G401 (cell line): ENCODE measurements at regions not wholly inside any gene's neighbourhood (a gene's known extent, or its start where the extent isn't known, plus 50 kb on each side); places are given as distances from the start of the nearest gene placed in this dataset.

ENCODE experiments used
- DNase-seq: peaks from one replicate; pipeline ENCODE4 v3.0.0-alpha.2; 2015; ENCODE audit warnings: low spot score
- in situ Hi-C: cut with HindIII; loops from 2 replicates; pipeline ENCODE4 v1.10.0; 2016; ENCODE audit warnings: low sequenced_read_pairs, mixed read lengths

DNA sequence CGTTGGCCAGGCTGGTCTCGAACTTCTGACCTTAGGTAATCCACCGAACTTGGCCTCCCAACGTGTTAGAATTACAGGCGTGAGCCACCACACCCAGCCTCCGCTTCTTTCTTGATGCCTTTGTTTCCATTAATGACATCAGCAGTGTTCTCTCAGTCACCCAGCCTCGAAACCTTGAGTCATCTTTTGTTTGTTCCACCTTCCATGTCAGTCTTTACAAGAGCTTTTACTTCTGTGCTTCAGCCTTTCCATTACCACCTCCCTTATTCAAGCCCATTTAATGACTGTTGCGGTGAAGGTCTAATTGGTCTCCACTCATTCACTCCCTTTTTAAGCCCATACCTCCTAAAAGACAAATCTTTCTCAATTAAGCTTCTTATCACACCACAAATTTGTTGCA, 146.6 kb upstream of the ADGRL2 start:
- in situ Hi-C loops = no loop called here

DNA sequence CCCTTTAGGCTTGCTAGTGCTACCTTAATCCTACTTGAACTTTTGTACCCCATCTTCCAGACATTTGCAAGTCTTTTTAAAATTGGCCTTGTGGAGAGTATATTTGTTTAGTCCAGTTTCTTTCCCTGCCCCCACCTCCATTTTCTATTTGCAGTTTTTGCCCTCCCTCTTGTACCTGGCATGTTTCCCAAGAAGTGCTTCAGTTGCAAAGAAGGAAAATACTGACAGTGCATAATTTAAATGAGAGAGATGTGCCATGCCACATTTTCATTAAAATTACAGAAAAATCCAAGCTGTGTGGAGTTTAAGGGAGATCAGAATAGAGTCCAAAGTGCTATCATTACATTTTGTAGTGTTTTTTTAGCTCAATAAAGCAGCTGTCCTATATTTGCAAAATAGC, 150.0 kb upstream of the ADGRL2 start:
- peak; percentile 5 for DNase-seq
- in situ Hi-C loops = no loop called here

More for the DNA sequence above, 146.6 kb upstream of the ADGRL2 start:
- DNase-seq = no peak

DNA sequence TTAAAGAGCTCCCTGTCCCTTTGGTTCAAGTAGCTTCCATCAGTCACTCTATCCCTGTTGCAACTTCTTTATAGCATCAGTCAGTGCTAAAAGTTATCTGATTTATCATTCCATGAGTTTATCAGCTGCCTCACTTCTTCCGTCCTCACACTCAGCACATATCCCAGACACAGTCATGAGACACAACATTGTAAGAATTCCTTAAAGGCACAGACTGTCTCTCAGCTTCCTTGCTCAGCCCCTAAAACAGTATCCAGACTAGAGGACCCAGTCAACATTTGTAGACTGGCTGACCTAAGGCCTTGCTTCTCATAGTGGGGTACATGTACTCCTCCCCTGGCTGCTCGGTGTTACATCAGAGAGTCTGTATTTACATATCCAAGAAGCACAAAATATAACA, 164.9 kb upstream of the ADGRL2 start:
- no peak for DNase-seq
- in situ Hi-C loops = no loop called here

DNA sequence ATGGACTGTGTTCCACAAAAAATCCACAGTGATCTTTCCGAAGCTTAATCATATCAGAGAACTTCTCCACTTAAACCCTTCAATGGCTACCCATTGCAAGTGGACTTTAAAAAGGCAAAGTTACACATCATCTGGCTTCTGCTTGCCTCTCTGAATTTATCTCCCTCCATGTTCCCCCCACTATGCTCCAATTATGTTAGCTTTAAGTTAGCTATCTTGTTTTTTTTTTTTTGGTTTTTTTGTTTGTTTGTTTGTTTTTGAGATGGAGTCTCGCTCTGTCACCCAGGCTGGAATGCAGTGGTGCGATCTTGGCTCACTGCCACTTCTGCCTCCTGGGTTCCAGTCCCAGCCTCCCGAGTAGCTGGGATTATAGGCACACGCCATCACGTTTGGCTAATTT, 166.4 kb upstream of the ADGRL2 start:
- in situ Hi-C loops = no loop called here
- no peak for DNase-seq

DNA sequence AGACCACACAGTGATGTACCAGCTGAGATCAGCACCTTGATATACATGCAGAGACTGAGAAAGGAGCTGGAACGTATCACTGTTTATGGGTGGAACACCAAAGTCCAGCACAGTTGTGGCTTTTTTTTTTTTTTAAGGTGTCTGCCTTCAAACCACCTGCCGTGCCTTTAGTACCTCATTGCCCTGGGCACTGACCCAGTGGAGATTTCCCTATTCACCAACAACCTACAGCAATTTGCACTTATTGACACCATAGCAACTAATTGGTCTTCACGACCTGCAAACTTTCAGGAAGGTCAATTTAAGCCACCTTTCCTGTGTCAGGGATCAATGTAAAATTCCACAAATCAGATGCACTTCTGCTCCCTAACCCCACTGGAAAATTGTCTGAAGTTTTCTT, 181.6 kb upstream of the ADGRL2 start:
- no peak for DNase-seq
- in situ Hi-C loops = no loop called here

DNA sequence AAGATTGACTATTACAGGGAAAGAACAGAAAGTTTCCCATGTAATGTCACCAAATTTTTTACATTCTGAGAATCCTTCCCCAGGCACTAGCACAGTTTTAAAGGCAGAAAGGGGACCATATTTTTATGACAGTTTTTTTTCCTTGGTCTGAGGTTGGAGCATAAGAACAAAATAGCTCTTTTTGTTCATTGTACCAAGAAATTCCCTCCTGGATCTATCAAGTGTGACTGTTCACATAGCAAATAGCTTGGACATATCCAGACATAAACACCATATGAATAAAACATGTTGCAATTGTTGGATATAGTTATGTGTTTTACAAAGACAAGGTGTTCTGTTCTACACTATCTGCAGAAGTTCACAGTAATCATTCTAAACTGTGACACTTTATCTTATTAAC, 182.4 kb upstream of the ADGRL2 start:
- no peak for DNase-seq

DNA sequence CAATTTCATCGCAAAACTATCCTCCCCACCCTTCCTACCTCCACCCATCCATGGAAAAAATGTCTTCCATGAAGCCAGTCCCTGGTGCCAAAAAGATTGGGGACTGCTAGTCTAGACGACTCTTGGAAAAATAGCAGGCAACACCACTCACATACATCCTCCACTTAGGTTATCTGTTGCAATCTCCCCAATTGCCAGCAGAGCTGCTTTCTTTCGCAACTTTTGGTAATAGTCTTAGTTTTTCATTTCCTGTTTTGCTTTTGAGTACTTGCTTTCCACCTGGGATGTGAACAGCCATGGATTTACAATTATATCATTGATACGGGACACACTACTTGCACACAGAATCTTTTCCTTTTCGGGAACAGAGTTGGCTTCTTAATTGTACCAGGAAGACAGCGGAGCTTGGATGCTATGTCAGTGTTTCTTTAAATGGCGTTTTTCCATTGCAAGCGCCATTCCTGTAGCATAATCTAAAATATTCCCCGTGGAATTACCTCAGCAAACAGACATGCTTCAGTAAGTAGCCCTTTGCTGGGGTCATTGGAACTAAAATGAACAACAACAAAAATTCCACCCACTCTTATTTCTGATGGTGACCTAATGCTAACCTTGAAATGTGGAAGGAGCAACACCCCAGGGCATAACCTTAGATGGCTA, 183.3 kb upstream of the ADGRL2 start:
- no peak for DNase-seq
- in situ Hi-C loops = no loop called here

More for the DNA sequence above, 182.4 kb upstream of the ADGRL2 start:
- in situ Hi-C loops = no loop called here

DNA sequence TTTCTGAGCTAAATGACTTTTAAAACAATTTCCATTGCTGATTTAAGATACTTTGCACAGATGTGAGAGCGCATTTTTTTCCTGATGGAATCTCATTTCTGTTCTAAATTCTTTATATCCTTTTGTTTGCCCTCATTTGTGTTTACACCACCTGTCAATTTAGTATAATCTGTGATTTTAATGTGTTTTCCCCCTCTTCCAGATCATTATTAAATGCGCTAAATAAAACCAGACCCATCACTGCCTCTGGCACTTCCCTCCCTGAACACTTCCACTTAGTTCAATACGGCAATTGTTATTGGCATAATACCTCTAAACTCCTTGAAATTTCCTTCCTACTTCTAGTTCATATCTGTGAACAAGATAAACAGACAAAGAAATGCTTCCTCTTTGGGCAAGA, 186.9 kb upstream of the ADGRL2 start:
- in situ Hi-C loops = no loop called here
- no peak for DNase-seq

DNA sequence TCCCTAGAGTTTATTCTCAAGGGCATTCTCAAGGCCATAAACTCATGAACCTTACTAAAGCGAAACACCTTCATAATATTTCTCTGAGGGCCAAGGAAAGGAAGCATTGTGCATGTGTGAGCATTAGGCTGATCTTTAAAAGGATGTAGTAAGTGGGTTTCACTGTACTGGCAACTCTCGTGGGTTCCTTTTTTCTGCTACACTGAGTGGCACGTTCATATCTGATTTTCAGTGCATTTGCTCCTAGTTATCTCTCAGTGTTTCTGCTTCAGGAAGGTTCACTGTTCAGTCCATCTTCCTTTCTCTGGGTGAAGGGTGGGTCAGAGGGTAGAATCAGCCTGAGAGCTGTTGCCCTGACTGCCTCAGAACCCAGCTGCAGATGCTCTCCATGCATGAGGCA, 192.8 kb upstream of the ADGRL2 start:
- in situ Hi-C loops = no loop called here
- no peak for DNase-seq

DNA sequence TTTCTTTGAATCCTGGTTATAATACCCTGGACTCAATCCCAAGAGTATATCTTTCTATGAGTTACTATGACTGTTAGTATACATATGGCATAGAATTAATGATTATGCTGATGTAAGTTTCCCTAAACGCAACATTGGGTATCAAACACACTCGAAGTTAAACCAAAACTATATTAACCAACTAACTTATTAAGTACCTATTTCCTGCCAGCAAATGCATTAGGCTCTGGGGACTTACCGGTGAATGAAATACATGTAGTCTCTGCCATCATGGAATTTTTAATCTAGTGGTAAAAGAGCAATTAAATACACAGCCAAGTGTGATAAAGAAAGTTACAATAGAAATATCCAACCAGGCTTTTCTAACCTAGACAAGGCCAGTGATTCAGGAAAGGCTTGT, 193.6 kb upstream of the ADGRL2 start:
- in situ Hi-C loops = no loop called here

DNA sequence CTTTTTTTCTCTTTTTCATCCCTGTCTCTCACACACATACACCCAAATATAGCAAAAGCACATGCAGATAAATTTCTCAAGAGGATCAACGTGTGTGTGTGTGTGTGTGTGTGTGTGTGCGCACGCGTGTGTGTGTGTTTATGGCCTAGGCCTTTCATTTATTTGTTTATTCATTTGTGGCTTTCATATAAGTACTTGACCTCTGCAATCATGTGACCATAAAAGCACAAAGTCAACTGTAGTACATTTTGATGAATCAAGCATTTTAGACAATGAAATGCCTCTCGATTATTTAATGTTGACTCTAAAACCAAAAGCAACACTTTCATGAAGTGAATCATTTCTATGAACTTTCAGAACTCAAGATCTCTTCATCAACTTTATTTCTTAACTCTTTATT, 194.1 kb upstream of the ADGRL2 start:
- DNase-seq = no peak
- in situ Hi-C loops = no loop called here

More for the DNA sequence above, 193.6 kb upstream of the ADGRL2 start:
- no peak for DNase-seq

DNA sequence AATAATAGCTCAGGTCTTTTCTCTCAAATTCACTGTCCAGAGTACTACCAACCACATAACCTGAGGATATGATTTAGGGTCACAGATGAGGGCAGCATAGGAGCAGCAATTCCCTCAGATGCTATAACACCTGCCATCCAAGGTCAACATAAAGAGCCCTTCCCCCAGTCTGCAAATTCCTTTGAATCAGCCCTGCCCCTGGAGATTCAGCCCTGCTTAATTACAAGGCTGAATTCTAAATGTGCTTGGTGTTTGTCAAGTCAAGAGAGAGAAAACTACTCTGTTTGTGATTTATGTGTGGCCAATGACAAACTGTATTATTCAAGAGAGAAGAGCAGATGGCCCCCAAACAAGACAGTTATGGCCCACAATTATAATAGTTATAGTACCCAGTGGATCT, 195.7 kb upstream of the ADGRL2 start:
- in situ Hi-C loops = no loop called here
- DNase-seq = no peak

DNA sequence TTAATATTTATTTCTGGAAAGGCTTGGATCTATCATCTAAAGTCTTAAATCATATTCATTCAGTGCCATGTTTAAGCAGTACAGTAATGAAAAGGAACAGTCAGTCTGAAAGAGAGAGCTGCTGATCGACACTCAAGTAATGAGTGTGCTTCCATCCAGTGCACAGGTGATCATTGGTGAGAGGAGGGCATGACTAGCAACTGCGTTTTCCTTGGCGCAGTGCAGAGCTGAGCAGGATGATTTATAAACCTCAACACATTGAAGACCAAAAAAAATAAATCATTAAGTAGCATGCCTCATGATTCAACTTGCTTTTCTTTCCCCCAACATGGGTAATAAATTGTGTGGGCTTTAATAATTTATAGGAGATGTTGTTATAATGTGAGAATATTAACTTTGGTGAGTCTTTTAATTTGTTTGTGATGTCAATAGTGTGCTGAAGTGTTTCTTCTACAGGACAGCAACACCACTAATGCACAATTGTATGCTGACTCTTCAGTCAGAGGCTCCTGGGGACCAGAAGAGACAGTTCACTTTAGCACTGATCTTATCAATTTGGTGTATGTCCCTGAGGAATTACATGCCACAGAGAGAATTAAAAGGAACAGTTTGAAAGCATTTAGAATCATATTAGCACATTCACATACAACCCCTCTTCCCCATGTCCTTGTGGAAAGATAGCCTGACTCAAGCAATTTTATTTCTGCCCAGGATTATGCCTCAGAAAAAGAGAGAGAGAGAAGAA, 199.7 kb upstream of the ADGRL2 start:
- in situ Hi-C loops = no loop called here

DNA sequence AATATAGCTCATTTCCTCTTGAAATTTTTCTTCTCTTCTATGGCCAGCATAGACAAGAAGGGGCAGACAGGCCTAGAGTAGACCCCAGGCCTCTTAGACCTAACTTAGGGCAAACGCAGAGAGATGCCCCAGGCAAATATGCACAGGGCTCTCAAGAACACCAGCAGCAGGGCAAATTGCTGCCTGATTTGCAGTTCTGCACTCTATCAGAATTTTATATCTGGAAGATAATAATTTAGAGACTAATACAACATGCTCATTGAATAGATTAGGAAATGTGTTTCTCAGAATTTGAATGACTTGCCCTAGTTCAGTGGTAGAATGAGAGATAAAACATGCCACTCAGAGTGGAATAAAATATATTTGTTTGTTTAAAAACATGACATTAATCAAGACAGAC, 200.4 kb upstream of the ADGRL2 start:
- in situ Hi-C loops = no loop called here
- no peak for DNase-seq

More for the DNA sequence above, 199.7 kb upstream of the ADGRL2 start:
- DNase-seq = no peak

DNA sequence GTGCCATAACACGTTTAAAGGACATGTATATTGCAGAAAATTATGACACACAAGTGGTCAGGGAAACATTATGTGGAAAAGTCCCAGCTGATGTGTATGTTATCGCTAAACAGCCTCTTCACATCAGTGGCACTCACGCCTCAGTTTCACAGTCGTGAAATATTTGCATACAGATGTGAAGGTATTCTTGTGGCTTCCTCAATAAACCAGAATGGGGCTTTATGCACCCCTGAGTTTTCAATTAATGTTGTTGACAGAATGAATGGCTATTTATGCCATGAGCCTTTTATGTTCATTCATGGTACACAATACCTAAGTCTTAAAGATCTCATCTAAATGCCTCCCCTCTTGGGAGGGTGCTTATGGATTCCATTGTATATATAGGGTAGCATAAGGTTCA, 202.1 kb upstream of the ADGRL2 start:
- no peak for DNase-seq
- in situ Hi-C loops = no loop called here

DNA sequence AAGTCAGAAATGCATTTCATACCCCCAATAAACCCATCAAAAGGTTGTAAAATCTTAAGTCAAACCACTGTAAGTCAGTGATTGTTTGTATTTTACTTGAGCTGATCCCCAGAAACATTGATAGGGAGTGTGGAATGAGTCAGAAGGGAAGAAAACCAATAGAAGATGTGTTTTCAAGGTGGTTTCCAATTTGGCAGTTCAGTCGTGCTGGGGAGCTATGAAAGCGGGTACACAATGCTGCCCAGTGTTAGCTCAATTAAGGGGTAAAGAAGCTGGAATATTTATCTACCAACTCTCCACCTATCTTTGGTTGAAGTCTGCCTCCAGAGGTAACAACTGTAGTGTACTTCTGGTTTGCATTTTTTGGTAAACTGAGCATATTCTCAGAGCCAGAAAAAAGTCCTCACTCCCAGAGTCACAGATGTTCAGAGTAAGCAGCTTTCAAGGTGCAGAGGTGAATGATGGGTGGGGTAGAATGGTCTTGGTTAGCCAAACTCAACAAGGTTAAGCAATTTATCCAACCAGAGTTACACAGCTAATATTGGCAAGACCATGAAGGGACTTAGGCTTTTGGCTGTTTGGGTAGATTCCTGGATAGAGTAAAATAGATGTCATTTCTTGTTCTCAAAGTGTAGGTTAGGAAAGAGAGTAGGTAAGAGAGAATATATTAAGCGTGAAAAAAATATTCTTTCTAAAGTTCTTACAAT, 202.9 kb upstream of the ADGRL2 start:
- in situ Hi-C loops = no loop called here
- no peak for DNase-seq

DNA sequence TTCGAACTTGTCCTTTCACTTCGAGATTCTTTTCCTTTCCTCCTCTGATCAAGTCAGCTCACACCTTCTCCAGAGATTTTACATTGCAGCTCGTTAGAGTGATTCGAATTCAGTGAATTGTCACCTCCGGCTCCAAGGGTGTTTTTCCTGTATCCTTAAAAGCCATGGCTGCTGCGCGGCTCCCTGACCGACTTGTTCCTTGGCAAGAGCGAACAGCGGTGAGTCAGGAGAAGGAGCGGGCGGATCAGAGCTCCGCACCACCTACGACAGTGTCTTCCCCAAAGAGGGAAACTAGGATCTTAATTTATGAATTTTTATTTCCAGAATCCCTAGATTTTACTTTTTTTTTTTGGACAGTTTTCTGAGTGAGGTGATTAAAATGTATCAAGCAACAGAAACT, 204.4 kb upstream of the ADGRL2 start:
- in situ Hi-C loops = no loop called here
- DNase-seq = no peak

DNA sequence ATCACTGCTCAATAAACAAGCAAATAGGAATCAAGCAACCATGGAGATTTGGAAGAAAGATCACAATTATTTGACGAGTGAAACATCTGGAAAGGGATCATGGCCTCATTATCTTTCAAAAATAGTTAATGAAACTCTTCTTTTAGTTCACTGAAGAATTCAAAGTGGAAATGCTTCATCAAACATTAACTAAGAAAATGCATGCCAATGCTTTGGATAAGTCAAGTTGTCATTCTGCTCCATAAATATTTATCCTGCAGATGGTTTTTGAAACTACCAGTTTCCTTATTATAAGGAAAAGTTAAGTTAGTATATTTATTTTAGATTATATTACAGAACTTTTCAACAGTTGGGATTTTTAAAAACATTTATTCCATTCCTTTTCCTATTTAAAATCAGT, 206.5 kb upstream of the ADGRL2 start:
- DNase-seq = no peak
- in situ Hi-C loops = no loop called here

DNA sequence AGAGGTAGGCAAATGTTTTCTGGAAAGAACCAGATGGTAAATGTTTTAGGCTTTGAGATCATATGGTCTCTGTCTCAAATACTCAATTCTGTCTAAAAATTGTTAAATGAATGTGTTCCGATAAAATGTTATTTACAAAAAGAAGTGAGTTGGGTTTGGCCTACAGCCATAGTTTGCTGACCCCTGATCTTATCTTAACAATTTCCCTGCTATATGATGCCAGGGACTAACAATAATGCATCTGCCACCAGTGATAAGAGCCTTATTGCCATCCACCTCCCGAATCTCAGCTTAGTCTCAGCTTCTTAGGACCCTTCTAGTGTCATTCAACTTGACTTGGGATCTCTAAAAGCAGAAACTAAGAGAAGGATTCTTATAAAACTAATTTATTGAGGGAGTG, 208.5 kb upstream of the ADGRL2 start:
- no peak for DNase-seq
- in situ Hi-C loops = no loop called here

DNA sequence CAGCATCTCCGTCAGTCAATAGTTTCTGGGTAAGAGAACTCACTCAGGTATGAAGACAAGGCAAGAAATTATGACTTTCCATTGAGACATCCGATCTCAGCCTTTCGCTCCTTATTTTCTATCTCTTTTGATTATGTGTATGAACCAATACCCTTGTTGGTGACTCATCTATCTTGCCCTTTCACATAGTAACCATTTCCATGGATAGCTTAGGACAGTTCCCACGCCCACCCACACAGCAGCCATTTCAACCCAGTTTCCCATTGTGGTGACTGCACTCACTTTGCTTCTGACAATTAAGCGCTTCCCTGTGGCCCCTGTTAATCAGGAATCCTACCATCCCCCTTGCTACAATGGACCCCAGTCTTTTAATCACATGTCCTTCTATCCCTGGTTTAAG, 210.6 kb upstream of the ADGRL2 start:
- DNase-seq = no peak
- in situ Hi-C loops = no loop called here
